Small intestine (tissue), 7 donors: ENCODE measurements at regions not wholly inside any gene's neighbourhood (a gene's known extent, or its start where the extent isn't known, plus 50 kb on each side); places are given as distances from the start of the nearest gene placed in this dataset.

Experiments used
- DNase-seq, 2 donors: peaks; one replicate each; pipeline versions ENCODE4 v3.0.0 to v3.0.0-alpha.2; 2013
- FAIRE-seq: peaks from 2 replicates; lab custom pipeline; 2012; peaks lifted over from hg19 to GRCh38; lab: Jason Lieb, UNC
- H3K27ac ChIP-seq, 3 donors: one replicate each; pipeline ENCODE4 v1.5.1; 2013; ENCODE audit warnings: low read length in 2 of 3, mild to moderate bottlenecking in 2 of 3, control low read depth in 1 of 3, inconsistent platforms in 1 of 3, low read depth in 1 of 3, moderate library complexity in 1 of 3
- H3K27me3 ChIP-seq, 3 donors: one replicate each; pipeline ENCODE4 v1.6.1; 2013; ENCODE audit warnings: low read length in 3 of 3, inconsistent platforms in 1 of 3; ENCODE audit not compliant: control insufficient read depth in 3 of 3, insufficient read depth in 3 of 3
- H3K36me3 ChIP-seq, 3 donors: one replicate each; pipeline ENCODE4 v1.6.1; 2013; ENCODE audit warnings: low read length in 3 of 3, inconsistent platforms in 1 of 3, low read depth in 1 of 3, mild to moderate bottlenecking in 1 of 3, moderate library complexity in 1 of 3; ENCODE audit not compliant: control insufficient read depth in 3 of 3, insufficient read depth in 2 of 3
- H3K4me1 ChIP-seq, 3 donors: one replicate each; pipeline ENCODE4 v1.6.1; 2013; ENCODE audit warnings: low read length in 2 of 3, inconsistent platforms in 1 of 3, low read depth in 1 of 3, mild to moderate bottlenecking in 1 of 3, moderate library complexity in 1 of 3; ENCODE audit not compliant: control insufficient read depth in 3 of 3, insufficient read depth in 2 of 3
- H3K4me3 ChIP-seq, 3 donors: one replicate each; pipeline ENCODE4 v1.5.1; 2013; ENCODE audit warnings: low read length in 3 of 3, control low read depth in 1 of 3, inconsistent platforms in 1 of 3, low read depth in 1 of 3, mild to moderate bottlenecking in 1 of 3, moderate library complexity in 1 of 3
- H3K9me3 ChIP-seq, 2 donors: one replicate each; pipeline ENCODE4 v1.6.1; 2013; ENCODE audit warnings: low read depth in 1 of 2, low read length in 1 of 2; ENCODE audit not compliant: control insufficient read depth in 2 of 2, insufficient read depth in 1 of 2
- WGBS, 3 donors: extraction: QIAGEN DNeasy Blood & Tissue Kit; methylation state at CpG; one replicate each; pipeline ENCODE4 v1.1.7; 2013; 5-methylcytosine and 5-hydroxymethylcytosine counted together
- donor health status: healthy with polysubstance abuse.
- donor health status: control.
- donor health status: control.
- donor health status: Bipolar disorder and iron deficiency.
- donor health status: healthy.

DNA sequence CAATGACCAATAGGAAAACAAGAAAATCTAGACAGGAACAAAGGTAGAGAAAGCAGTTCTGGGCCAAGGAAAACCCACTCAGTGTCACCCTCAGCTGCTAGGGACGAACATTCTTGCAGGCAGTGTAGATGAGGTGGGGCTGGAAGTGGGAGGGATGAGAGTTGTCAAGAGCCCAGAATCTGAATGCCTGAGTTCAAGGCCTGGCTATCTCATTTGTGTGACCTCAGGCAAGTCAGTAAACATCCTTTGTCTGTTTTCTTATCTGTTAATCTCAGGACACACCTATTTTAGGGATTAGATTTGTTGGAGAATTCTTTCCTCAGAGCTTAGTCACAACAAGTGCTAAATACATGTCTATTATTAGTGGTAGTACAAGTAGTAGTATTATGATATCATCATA, 50.9 kb upstream of the KIF16B start:
- WGBS, 3 donors, result 54 to 73% (median 71%) methylated on average over 1 of the region's 1 CpG
- H3K4me3 ChIP-seq, result no peak overlapping the region
- no peaks in the 10 kb centered on the region for H3K4me1 ChIP-seq
- no peak overlapping the region for H3K27ac ChIP-seq
- DNase-seq, result no peak
- FAIRE-seq, result no peak
- no peaks in the 10 kb centered on the region for H3K36me3 ChIP-seq
- H3K27me3 ChIP-seq, result no peaks in the 10 kb centered on the region
- no peaks in the 10 kb centered on the region for H3K9me3 ChIP-seq
